PC-3 (cell line): ENCODE measurements at regions not wholly inside any gene's neighbourhood (a gene's known extent, or its start where the extent isn't known, plus 50 kb on each side); places are given as distances from the start of the nearest gene placed in this dataset.

Experiments used
- CTCF ChIP-seq: fragments of 300-600 bp; sonication (generic); conservative IDR thresholded peaks from 2 replicates; pipeline ENCODE4 v1.5.1; 2017; ENCODE audit warnings: antibody characterized with exemption, low read depth, mild to moderate bottlenecking, low read length
- EZH2 ChIP-seq: fragments of 300-600 bp; sonication (generic); IDR thresholded peaks from one replicate; pipeline ENCODE4 v1.6.1; 2017; ENCODE audit warnings: antibody characterized with exemption, mild to moderate bottlenecking, low read length; ENCODE audit not compliant: unreplicated experiment
- EZH2phosphoT487 ChIP-seq: fragments of 300-600 bp; sonication (generic); IDR thresholded peaks from 2 replicates; pipeline ENCODE4 v1.6.1; 2018; ENCODE audit warnings: mild to moderate bottlenecking, antibody characterized with exemption, low read length, borderline replicate concordance

GRCh38 chr13:28575200-28575599, 80.3 kb upstream of the FLT1 start:
- TF ChIP-seq CTCF (no peak), EZH2phosphoT487 (no peak), EZH2 (no peak)
